Kidney epithelial cell (primary cell): ENCODE measurements at regions not wholly inside any gene's neighbourhood (a gene's known extent, or its start where the extent isn't known, plus 50 kb on each side); places are given as distances from the start of the nearest gene placed in this dataset.

Experiments
- DNase-seq: peaks from one replicate; pipeline ENCODE4 v3.0.0-alpha.2; 2010; ENCODE audit warnings: low read depth
- H3K27me3 ChIP-seq: 2 replicates; pipeline ENCODE4 v1.6.0; 2011; ENCODE audit warnings: low read length; ENCODE audit not compliant: control insufficient read depth, insufficient read depth
- H3K36me3 ChIP-seq: 2 replicates; pipeline ENCODE4 v1.5.1; 2011; ENCODE audit warnings: low read length; ENCODE audit not compliant: control insufficient read depth, insufficient read depth
- H3K4me3 ChIP-seq: 2 replicates; pipeline ENCODE4 v1.5.1; 2011; ENCODE audit warnings: low read depth, mild to moderate bottlenecking, control low read depth, low read length
- CTCF ChIP-seq: IDR thresholded peaks from 2 replicates; pipeline ENCODE4 v1.5.1; 2011; ENCODE audit warnings: mild to moderate bottlenecking, moderate library complexity, low read length, control low read depth, inconsistent platforms; ENCODE audit not compliant: insufficient read depth, poor library complexity, severe bottlenecking

DNA sequence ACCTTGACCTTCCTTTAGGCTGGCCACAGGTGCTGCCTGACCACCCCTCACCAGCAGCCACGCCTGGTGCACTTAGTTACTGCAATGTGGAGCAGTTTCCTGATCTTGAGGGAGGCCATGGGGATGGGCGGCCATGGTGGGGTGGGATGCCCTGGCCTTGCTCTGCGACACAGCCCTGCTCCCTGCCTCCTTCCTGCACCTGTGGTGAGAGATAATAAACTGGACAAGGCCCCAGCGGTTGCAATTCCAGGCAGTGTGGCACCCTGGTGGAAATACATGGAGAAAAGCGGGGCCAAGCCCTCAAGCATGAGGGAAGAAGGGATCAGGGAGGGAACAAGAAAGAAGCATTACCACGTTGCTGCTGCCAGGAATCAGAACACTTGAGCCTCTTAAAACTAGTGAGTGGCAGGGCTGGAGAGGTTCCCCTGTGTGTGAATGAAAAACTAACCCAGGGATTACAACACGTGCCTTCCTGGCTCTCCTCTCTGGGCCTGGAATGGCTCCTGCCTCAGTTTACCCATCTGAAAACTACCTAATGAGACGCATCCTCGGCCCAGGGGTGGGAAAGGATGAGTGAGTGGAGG is 213.2 kb downstream of the LY86 start:
- TF ChIP-seq CTCF = no peak
- DNase-seq = no peak
- Histone ChIP-seq H3K36me3 (no peaks in the 10 kb centered on the region), H3K4me3 (no peak overlapping the region), H3K27me3 (no peaks in the 10 kb centered on the region)

DNA sequence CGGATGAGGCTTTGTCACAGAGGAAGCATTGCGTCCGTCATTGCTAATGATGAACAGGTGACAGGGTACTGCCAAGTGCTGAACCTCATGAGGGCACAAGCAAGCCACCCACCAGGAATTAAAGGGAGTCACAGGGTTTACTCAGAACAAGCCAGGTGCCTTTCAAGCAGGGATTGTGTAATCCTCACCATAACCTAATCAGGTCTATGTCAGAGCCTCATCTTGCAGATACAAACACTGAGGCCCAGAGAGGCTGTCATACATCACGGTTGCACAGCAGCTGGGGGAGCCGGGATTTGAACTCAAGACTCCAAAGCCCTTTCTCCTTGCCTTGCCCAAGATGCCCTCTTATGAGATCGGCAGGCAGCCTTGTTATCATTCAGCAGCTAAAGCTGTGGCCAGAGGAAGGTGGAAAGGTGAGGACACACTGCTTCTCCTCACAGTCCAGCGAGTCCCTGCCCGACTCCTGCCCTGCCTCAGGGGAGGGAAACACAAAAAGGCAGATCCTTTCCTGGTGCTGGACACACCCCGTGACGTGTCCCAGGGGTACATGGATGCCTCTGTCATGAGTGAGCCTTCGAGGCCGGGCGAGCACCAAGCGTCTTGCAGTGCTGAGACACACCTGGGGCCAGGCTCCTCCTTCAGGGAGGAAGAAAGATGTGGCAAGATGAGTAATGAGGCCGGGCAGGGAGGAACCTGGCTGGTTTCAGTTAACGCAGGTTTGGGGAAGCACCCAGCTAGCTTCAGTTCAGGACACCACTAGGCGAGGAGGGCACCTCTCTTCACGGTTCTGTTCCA is 214.9 kb downstream of the LY86 start:
- H3K27me3 ChIP-seq = no peaks in the 10 kb centered on the region
- H3K36me3 ChIP-seq = no peaks in the 10 kb centered on the region
- DNase-seq = peak; percentile 50
- H3K4me3 ChIP-seq = no peak overlapping the region
- no peak for TF ChIP-seq CTCF

DNA sequence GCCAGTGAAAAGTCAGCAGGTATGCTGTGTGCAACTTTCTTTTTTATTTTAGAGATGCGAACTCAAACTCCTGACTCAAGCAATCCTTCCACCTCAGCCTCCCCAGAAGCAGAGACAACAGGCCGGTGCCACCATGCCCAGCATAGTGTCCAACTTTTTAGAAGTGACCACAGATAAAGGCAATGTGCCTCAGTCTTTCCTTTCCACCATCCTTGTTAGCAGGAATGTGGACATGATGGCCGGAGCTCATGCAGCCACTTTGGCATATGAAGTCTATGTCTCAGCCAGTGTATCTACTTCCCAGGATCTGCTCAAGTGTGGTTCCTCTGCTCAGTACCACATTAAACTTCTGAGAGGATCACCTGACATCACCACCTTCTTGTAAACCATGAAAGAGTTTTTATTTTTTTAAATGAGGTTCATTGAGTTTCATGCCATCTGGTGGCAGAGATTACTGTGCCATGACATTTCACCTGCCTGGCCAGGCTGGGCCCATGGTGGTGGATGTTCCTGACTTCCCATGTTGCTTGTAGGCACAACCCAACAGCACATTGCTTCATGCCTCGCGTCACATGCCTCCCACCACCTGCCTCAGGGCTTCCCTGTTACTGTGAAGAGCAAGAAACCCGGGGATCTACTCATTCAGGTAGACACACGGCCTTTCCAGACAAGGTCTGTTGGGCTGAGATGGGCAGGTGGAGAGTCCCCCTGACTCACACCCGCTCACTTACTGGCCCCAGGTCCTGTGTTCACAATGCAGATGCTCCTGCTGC is 216.5 kb downstream of the LY86 start:
- Histone ChIP-seq H3K4me3 (no peak overlapping the region), H3K36me3 (no peaks in the 10 kb centered on the region), H3K27me3 (no peaks in the 10 kb centered on the region)
- no peak for DNase-seq
- no peak for TF ChIP-seq CTCF

DNA sequence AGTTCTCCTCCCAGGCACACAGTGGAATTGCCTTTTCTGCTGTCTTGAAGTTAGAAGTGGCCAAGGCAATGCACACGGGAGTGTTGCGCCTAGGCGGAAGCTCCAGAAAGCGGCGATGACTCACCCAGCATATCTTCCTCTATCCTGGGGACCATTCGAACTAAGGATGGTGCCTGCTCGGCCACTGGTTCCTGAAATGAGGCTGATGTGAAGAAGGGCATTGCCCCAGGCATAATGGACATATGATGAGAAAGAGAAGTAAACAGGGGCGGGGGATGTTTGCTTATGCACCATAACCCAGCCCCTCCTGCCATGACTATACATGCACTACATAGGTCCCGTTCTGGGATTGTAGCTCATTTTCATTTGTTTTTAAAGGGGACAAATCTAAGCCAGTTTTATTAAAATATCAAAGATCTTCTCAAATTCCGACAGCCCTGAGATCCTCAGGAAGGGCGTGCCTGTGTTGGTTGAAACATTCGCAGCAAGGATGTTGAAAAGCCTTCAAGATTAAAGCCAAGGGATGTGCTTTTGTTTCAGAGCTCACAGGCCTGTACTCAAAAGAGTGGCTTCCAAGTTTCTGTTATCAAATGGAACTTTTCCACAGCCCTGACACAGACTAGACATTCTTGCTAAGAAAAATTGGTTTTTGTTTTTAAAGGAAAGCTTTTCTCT is 218.5 kb downstream of the LY86 start:
- Histone ChIP-seq H3K4me3 (no peak overlapping the region), H3K36me3 (no peaks in the 10 kb centered on the region), H3K27me3 (no peaks in the 10 kb centered on the region)
- TF ChIP-seq CTCF = no peak
- DNase-seq = no peak

GRCh38 chr6:6808343-6808742 is 219.8 kb downstream of the LY86 start:
- no peaks in the 10 kb centered on the region for H3K27me3 ChIP-seq
- DNase-seq = no peak
- no peak overlapping the region for H3K4me3 ChIP-seq
- TF ChIP-seq CTCF = no peak
- no peaks in the 10 kb centered on the region for H3K36me3 ChIP-seq
